Body of pancreas (tissue), 4 donors: ENCODE measurements at regions not wholly inside any gene's neighbourhood (a gene's known extent, or its start where the extent isn't known, plus 50 kb on each side); places are given as distances from the start of the nearest gene placed in this dataset.

Experiments used
- ATAC-seq: fragments of 150-250 bp; one replicate; pipeline ENCODE4 v1.9.1; 2016
- DNase-seq, 4 donors: peaks; one replicate each; pipeline ENCODE4 v3.0.0-alpha.2; 2019
- H3K27ac ChIP-seq, 4 donors: fragments of 200-600 bp; sonication (generic); 1 replicate in 3 of 4; 2 replicates in 1 of 4; pipeline versions ENCODE4 v1.5.1 to v1.6.1; 2016 to 2019; ENCODE audit warnings: mild to moderate bottlenecking in 1 of 4, mixed read lengths in 1 of 4, moderate library complexity in 1 of 4
- H3K27me3 ChIP-seq, 2 donors: fragments of 200-600 bp; sonication (generic); one replicate each; pipeline ENCODE4 v1.6.0; 2016; ENCODE audit warnings: mild to moderate bottlenecking in 1 of 2
- H3K36me3 ChIP-seq, 2 donors: fragments of 200-600 bp; sonication (generic); replicated peaks in 1 of 2; 2 replicates each; pipeline ENCODE4 v1.5.1; 2016; ENCODE audit warnings: low read depth in 2 of 2; ENCODE audit not compliant: insufficient read depth in 1 of 2
- H3K4me1 ChIP-seq: fragments of 200-600 bp; sonication (generic); one replicate; pipeline ENCODE4 v1.6.0; 2016
- H3K4me3 ChIP-seq, 2 donors: fragments of 200-600 bp; sonication (generic); 1 replicate in 1 of 2; 2 replicates in 1 of 2; pipeline ENCODE4 v1.5.1; 2016 to 2019
- H3K9me3 ChIP-seq, 3 donors: fragments of 200-600 bp; sonication (generic); 1 replicate in 2 of 3; 2 replicates in 1 of 3; pipeline ENCODE4 v1.5.1; 2016
- POLR2A ChIP-seq, 3 donors: fragments of 450-650 bp; IDR thresholded peaks; one replicate each; pipeline ENCODE4 v1.6.1; 2016; ENCODE audit warnings: antibody characterized with exemption in 3 of 3, mild to moderate bottlenecking in 2 of 3
- WGBS, 2 donors: methylation state at CpG; one replicate each; pipeline ENCODE4 v1.1.5; 2017; 5-methylcytosine and 5-hydroxymethylcytosine counted together
- intact Hi-C: fragments of 100-400 bp; cut with DNase I; formaldehyde crosslinking; loops from one replicate; pipeline ENCODE4 v1.15.1; 2023
- TF ChIP-seq, protein P1 (sequence below), 7 experiments: fragments of 450-650 bp in 4 of 7; fragments of 200-600 bp in 3 of 7; sonication (generic) in 3 of 7; IDR thresholded peaks; one replicate each; pipeline ENCODE4 v1.5.1; 2016 to 2019; ENCODE audit warnings: antibody characterized with exemption in 7 of 7

DNA sequence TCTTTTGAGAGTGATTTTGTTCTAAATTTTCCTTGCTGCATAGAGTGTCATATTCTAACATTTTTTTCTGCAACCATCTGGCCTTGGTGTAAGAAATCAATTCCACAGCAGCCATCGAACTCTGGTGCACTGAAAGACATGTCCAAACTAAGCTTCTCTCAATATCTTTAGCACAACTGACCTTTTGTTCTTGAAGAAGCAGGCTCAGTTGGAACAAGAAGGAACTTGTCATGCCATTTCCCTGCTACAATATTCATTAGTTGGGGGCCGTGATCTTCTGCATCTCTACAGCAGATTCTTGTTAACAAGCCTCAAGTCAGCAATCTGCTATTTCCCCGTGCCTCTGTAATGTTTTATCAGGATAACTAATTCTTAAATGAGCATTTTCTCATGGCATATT, 1305.6 kb downstream of the CDH11 start:
- DNase-seq, result no peak

DNA sequence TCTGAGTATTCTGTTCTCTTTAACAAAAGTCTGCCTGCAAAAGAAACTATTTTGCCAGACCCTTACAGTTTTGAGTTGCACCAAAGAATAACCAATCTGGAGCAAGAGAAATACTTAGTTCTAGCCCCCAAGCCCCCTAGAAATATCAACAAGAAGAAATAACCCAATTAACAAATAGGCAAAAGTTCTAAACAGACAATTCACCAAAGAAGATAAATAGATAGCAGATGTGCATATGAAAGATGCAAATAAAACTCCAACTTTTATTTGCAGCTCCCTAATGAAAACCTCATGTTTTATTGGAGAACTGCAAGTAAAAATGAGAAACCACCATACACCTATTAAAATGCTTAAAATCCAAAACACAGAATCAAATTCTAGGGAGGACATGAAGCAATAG, 1308.0 kb downstream of the CDH11 start:
- Histone ChIP-seq H3K4me1 (no peaks in the 10 kb centered on the region), H3K9me3 (no peaks in the 10 kb centered on the region), H3K27me3 (no peaks in the 10 kb centered on the region), H3K36me3 (no peaks in the 10 kb centered on the region), H3K27ac (no peak overlapping the region), H3K4me3 (no peak overlapping the region)
- intact Hi-C loops, result no loop called here
- DNase-seq, result no peak
- TF ChIP-seq, protein P1, sequence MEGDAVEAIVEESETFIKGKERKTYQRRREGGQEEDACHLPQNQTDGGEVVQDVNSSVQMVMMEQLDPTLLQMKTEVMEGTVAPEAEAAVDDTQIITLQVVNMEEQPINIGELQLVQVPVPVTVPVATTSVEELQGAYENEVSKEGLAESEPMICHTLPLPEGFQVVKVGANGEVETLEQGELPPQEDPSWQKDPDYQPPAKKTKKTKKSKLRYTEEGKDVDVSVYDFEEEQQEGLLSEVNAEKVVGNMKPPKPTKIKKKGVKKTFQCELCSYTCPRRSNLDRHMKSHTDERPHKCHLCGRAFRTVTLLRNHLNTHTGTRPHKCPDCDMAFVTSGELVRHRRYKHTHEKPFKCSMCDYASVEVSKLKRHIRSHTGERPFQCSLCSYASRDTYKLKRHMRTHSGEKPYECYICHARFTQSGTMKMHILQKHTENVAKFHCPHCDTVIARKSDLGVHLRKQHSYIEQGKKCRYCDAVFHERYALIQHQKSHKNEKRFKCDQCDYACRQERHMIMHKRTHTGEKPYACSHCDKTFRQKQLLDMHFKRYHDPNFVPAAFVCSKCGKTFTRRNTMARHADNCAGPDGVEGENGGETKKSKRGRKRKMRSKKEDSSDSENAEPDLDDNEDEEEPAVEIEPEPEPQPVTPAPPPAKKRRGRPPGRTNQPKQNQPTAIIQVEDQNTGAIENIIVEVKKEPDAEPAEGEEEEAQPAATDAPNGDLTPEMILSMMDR (IDR thresholded peaks at IDR 0.05), result no peak
- TF ChIP-seq POLR2A (IDR thresholded peaks at IDR 0.05), result no peak
- no peak for ATAC-seq

More for the DNA sequence above, 1305.6 kb downstream of the CDH11 start:
- Histone ChIP-seq H3K27me3 (no peaks in the 10 kb centered on the region), H3K9me3 (no peaks in the 10 kb centered on the region), H3K4me1 (no peaks in the 10 kb centered on the region), H3K36me3 (no peaks in the 10 kb centered on the region), H3K27ac (no peak overlapping the region), H3K4me3 (no peak overlapping the region)
- intact Hi-C loops, result no loop called here
- ATAC-seq, result no peak
- 21 to 28% methylated on average over 3 of the region's 3 CpGs for WGBS, 2 donors
- no peak for TF ChIP-seq POLR2A (IDR thresholded peaks at IDR 0.05)
- TF ChIP-seq, protein P1 (IDR thresholded peaks at IDR 0.05), result no peak

DNA sequence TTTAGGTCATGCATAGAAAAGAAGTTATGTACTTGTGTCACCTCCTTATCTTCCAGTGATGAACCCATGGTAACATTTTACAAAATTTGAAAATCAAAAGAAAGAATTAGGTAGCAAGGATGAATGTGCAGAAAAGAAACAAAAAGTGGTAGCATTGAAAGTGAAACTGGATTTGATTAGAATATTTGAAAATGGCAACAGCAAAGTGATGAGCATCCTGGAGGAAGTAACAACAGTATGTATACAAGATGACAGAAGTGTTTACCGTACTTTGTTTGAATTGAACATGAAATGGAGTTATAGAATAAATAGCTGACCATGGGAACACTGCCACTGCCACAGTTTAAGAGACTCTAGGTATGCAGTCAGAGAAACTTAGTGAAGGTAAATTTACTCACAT, 1313.1 kb downstream of the CDH11 start:
- no peaks in the 10 kb centered on the region for H3K27me3 ChIP-seq
- H3K9me3 ChIP-seq, result no peaks in the 10 kb centered on the region
- 86 to 90% methylated on average over 1 of the region's 1 CpG for WGBS, 2 donors
- no peak overlapping the region for H3K4me3 ChIP-seq
- no peak overlapping the region for H3K27ac ChIP-seq
- DNase-seq, result no peak
- no peaks in the 10 kb centered on the region for H3K4me1 ChIP-seq
- no peaks in the 10 kb centered on the region for H3K36me3 ChIP-seq
- intact Hi-C loops, result no loop called here
- ATAC-seq, result no peak
- TF ChIP-seq POLR2A (IDR thresholded peaks at IDR 0.05), result no peak
- TF ChIP-seq, protein P1 (IDR thresholded peaks at IDR 0.05), result no peak

DNA sequence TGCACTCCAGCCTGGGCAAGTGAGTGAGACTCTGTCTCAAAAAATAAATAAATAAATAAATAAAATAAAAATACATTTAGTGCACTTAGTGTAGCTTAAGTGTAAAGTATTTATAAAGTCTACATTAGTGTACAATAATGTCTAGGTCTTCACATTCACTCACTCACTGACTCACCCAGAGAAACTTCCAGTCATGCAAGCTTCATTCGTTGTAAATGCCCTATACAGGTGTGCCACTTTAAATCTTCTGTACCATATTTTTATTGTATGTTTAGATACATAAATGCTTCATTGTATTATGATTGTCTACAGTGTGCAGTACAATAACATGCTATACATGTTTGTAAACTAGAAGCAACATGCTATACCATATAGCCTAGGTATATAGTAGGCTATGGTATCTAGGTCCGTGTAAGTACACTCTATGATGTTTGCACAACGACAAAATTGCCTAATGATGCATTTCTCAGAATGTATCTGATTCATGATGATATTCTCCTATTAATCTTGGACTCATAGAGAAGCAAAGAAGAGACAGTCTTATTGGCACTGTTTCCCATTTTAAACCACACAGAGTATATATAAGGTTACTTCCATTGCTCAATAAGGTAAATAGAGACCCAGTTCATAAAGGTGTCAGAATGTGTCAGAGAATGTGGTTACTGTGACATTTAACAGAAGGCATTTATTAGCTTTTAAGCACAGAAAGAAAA, 1314.9 kb downstream of the CDH11 start:
- H3K9me3 ChIP-seq, result no peaks in the 10 kb centered on the region
- 60 to 62% methylated on average over 3 of the region's 3 CpGs for whole genome bisulfite sequencing, 2 donors
- DNase-seq (no peak), ATAC-seq (no peak)
- H3K36me3 ChIP-seq, result no peaks in the 10 kb centered on the region
- intact Hi-C loops, result no loop called here
- H3K27ac ChIP-seq, result no peak overlapping the region
- H3K27me3 ChIP-seq, result no peaks in the 10 kb centered on the region
- no peak overlapping the region for H3K4me3 ChIP-seq
- no peaks in the 10 kb centered on the region for H3K4me1 ChIP-seq
- no peak for TF ChIP-seq POLR2A (IDR thresholded peaks at IDR 0.05)
- TF ChIP-seq, protein P1 (IDR thresholded peaks at IDR 0.05), result no peak

DNA sequence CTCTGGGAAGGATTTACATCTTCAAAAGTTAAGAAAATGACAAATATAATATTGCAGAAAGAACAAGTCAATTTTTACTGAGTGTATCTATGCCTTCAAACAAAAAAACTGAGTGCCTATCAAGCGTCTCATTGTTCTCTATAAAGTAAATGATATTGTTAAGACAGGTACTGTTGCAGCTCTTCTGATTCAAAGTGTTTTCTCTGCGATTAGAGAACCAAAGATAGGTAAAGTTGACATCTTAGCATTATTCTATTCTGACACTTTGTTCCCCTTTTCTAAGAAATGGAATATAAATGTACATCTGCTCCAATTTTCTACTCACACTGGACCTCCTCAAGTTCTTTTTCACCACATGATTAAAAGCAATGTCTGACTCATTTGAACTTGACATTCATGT, 1317.7 kb downstream of the CDH11 start:
- intact Hi-C loops, result no loop called here
- H3K27ac ChIP-seq, result no peak overlapping the region
- H3K4me1 ChIP-seq, result no peaks in the 10 kb centered on the region
- no peaks in the 10 kb centered on the region for H3K9me3 ChIP-seq
- 55 to 62% methylated on average over 2 of the region's 2 CpGs for WGBS, 2 donors
- H3K27me3 ChIP-seq, result no peaks in the 10 kb centered on the region
- no peak for TF ChIP-seq POLR2A (IDR thresholded peaks at IDR 0.05)
- TF ChIP-seq, protein P1 (IDR thresholded peaks at IDR 0.05), result no peak
- ATAC-seq (no peak), DNase-seq (no peak)
- H3K36me3 ChIP-seq, result no peaks in the 10 kb centered on the region
- no peak overlapping the region for H3K4me3 ChIP-seq
